ENCODE measurements at regions not wholly inside any gene's neighbourhood (a gene's known extent, or its start where the extent isn't known, plus 50 kb on each side); places are given as distances from the start of the nearest gene placed in this dataset.

DNA sequence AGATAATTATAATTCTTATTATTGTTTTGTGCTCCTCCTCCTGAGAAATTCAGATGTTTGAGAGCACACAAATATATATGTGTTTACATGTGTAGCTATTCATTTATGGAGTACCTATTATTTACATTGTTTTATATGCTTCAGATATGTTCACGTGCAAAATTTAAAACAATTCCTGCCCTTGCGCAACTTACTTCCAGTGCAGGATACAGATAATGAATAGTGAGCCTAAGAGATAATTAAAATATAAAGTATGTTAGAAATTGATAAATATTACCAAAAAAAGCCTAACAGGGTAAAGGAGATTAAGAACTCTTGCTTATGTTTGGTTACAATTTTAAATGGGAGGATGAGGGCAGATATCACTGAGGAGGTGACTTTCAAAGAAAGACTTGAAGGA is 81.7 kb upstream of the DPH6 start:
- no peaks in the 10 kb centered on the region for H3K27me3 ChIP-seq (ENCODE audit: control insufficient read depth, insufficient read depth, low read length)
- no peak for FAIRE-seq
- H3K36me3 ChIP-seq (ENCODE audit: control insufficient read depth, insufficient read depth, low read length), result no peaks in the 10 kb centered on the region
- TF ChIP-seq, protein P1, sequence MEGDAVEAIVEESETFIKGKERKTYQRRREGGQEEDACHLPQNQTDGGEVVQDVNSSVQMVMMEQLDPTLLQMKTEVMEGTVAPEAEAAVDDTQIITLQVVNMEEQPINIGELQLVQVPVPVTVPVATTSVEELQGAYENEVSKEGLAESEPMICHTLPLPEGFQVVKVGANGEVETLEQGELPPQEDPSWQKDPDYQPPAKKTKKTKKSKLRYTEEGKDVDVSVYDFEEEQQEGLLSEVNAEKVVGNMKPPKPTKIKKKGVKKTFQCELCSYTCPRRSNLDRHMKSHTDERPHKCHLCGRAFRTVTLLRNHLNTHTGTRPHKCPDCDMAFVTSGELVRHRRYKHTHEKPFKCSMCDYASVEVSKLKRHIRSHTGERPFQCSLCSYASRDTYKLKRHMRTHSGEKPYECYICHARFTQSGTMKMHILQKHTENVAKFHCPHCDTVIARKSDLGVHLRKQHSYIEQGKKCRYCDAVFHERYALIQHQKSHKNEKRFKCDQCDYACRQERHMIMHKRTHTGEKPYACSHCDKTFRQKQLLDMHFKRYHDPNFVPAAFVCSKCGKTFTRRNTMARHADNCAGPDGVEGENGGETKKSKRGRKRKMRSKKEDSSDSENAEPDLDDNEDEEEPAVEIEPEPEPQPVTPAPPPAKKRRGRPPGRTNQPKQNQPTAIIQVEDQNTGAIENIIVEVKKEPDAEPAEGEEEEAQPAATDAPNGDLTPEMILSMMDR (IDR thresholded peaks at IDR 0.05; ENCODE audit: insufficient read depth, low read length, severe bottlenecking), result no peak
- H3K4me3 ChIP-seq (ENCODE audit: low read depth, low read length), result no peak overlapping the region
- DNase-seq (ENCODE audit: low read depth), result no peak

DNA sequence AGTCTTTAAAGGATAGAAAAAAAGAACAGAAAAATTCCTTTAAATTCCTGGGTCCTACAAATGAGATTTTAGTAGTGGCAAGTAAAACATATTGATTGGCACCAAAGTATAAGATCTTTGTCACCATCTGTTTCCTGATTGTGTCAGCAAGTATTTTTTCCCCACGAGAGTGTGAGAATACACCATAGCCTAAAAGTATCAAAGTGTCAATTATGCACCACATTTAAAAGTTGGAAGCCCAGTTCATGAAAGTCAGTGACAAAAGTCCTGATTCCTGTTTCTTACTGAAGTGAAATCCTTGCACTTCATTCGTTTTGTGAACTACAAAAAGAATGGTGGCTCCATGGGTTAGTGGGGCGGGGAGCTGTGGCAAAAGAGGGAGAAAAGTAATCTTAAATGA is 83.8 kb upstream of the DPH6 start:
- FAIRE-seq, result no peak
- H3K36me3 ChIP-seq (ENCODE audit: control insufficient read depth, insufficient read depth, low read length), result no peaks in the 10 kb centered on the region

DNA sequence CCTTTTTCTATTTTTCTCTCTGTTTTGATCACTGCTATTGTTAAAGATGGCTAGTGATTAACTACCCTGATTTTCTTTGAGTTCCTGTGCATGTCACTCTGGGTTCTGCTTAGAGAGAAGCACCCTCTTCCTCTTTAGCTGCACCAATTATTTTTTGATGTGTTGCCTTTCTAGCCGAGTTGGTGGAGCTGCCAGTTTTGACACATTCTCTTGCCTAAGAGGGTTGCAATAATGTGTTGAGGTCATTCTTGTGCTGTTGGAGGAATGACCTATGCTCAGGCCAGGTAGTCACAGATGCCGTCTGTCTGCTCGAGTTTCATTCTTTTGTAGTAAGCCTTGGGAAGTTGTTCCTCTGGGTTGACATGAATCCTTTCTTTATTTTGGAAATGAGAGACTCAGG is 84.6 kb upstream of the DPH6 start:
- DNase-seq (ENCODE audit: low read depth), result peak; percentile 90
- FAIRE-seq, result no peak
- Histone ChIP-seq H3K4me3 (ENCODE audit: low read depth, low read length) (no peak overlapping the region), H3K27me3 (ENCODE audit: control insufficient read depth, insufficient read depth, low read length) (no peaks in the 10 kb centered on the region), H3K36me3 (ENCODE audit: control insufficient read depth, insufficient read depth, low read length) (no peaks in the 10 kb centered on the region)
- TF ChIP-seq, protein P1 (IDR thresholded peaks at IDR 0.05; ENCODE audit: insufficient read depth, low read length, severe bottlenecking), result no peak

More for the DNA sequence above, 83.8 kb upstream of the DPH6 start:
- TF ChIP-seq, protein P1 (IDR thresholded peaks at IDR 0.05; ENCODE audit: insufficient read depth, low read length, severe bottlenecking), result no peak
- H3K4me3 ChIP-seq (ENCODE audit: low read depth, low read length), result no peak overlapping the region
- no peak for DNase-seq (ENCODE audit: low read depth)
- no peaks in the 10 kb centered on the region for H3K27me3 ChIP-seq (ENCODE audit: control insufficient read depth, insufficient read depth, low read length)

DNA sequence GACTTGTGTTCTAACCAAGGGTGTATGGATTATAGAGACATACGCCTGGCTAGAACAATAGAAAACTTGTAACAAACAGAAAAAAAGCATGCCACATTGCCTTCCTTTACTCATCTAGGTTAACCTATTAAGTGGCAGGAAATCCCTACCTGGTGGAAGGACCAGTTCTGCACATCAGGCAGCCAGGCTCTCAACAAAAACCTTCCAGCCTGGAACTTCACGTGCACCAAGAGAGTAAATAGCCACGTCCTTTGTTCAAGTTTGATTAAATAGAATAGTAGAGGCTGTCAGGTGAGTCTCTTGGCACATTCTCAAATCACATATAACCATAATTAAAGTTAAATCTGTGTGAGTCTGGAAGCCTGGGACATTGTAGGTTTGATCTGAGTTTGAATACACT is 85.0 kb upstream of the DPH6 start:
- Histone ChIP-seq H3K4me3 (ENCODE audit: low read depth, low read length) (no peak overlapping the region), H3K36me3 (ENCODE audit: control insufficient read depth, insufficient read depth, low read length) (no peaks in the 10 kb centered on the region), H3K27me3 (ENCODE audit: control insufficient read depth, insufficient read depth, low read length) (no peaks in the 10 kb centered on the region)
- TF ChIP-seq, protein P1 (IDR thresholded peaks at IDR 0.05; ENCODE audit: insufficient read depth, low read length, severe bottlenecking), result no peak
- no peak for DNase-seq (ENCODE audit: low read depth)
- FAIRE-seq, result no peak

DNA sequence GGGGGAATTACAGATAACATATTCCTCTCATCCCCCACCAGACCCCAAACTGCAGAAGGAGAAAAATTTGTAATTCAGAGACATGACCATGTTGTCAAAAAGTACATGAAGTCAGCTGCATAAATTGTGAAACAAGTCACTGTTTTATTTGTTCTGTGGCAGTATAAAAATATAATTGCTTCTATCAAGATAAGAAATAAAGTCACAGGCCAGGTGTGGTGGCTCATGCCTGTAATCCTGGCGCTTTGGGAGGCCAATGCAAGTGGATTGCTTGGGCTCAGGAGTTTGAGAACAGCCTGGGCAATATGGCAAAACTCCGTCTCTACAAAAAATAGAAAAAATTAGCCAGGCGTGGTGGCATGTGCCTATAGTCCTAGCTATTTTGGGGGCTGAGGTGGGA is 87.7 kb upstream of the DPH6 start:
- H3K36me3 ChIP-seq (ENCODE audit: control insufficient read depth, insufficient read depth, low read length), result no peaks in the 10 kb centered on the region
- FAIRE-seq (no peak), DNase-seq (ENCODE audit: low read depth) (no peak)
- no peak overlapping the region for H3K4me3 ChIP-seq (ENCODE audit: low read depth, low read length)
- TF ChIP-seq, protein P1 (IDR thresholded peaks at IDR 0.05; ENCODE audit: insufficient read depth, low read length, severe bottlenecking), result no peak
- no peaks in the 10 kb centered on the region for H3K27me3 ChIP-seq (ENCODE audit: control insufficient read depth, insufficient read depth, low read length)

DNA sequence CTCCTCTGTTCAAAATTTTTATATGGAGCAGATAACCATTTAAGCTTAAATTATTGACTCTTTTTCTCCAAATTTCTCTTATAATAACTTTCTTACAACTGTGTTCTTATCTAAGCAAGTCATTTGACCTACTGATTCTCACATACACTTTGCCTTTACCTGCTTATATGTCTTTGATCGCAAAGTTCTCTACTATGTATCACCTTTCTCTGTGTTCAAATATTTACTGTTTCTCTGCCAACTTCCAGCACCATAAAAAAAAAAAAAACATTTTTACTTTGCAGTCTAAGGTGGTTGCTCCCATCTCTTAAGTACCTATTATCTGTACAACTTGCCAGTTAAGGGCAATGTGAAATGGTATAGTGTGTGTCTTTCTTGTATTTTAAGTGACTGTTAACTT is 100.8 kb upstream of the DPH6 start:
- FAIRE-seq (no peak), DNase-seq (ENCODE audit: low read depth) (no peak)
- Histone ChIP-seq H3K4me3 (ENCODE audit: low read depth, low read length) (no peak overlapping the region), H3K36me3 (ENCODE audit: control insufficient read depth, insufficient read depth, low read length) (no peaks in the 10 kb centered on the region), H3K27me3 (ENCODE audit: control insufficient read depth, insufficient read depth, low read length) (no peaks in the 10 kb centered on the region)
- TF ChIP-seq, protein P1 (IDR thresholded peaks at IDR 0.05; ENCODE audit: insufficient read depth, low read length, severe bottlenecking), result no peak
